Fibroblast of skin of abdomen (primary cell): ENCODE measurements at regions not wholly inside any gene's neighbourhood (a gene's known extent, or its start where the extent isn't known, plus 50 kb on each side); places are given as distances from the start of the nearest gene placed in this dataset.
"Not testable (repeated sequence)": the region's sequence is repeated elsewhere in the genome, so short reads cannot be mapped to it uniquely, and the experiment has no call there.

Source experiments
- DNase-seq: peaks from one replicate; pipeline ENCODE4 v3.0.0-alpha.2; 2013

DNA sequence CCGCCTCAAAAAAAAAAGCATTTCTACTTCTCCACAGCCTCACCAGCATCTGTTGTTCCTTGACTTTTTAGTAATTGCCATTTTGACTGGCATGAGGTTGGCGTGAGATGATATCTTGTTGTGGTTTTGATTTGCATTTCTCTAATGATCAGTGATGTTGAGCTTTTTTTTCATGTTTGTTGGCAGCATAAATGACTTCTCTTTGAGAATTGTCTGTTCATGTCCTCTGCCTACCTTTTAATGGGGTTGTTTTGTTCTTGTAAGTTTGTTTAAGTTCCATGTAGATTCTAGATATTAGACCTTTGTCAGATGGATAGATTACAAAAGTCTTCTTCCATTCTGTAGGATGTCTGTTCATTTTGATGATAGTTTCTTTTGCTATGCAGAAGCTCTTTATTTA is 182.9 kb downstream of the FOXG1 start:
- DNase-seq = no peak

DNA sequence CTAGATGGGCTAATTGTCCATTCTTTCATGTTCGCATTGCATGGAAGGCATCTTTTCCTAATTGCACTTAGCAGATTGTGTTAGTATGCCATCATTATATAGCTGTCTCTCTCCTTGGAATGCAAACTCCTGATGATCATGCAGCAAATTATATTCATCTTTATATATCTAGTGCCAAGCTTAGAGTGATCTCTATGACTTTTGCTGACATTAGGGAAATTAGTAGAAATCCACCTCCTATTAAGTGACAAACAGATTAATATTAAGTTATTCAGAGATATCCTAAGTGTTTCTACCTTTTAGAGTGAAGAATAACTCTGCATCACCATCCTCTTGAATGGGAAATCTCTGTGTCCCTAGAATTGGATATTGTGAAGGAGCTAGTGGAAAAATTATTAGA is 185.6 kb downstream of the FOXG1 start:
- no peak for DNase-seq

DNA sequence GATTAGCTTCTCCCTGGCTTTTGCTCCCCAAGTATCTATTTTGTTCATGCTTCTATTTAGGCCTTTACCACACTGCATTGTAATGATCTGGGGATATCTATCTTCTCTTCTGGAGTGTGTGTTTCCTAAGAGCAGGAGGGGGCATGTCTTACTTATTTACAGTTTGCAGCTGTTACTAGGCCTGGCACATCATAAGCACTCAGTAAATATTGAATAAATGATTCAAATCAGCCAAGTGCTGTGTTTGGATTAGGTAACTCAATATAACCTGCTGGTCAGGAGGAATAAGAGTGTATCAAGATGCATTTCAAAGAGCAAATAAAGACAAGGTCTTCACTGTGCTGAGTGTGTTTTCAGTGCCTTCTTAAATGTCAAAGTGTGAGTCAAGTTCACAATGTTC is 186.1 kb downstream of the FOXG1 start:
- no peak for DNase-seq

DNA sequence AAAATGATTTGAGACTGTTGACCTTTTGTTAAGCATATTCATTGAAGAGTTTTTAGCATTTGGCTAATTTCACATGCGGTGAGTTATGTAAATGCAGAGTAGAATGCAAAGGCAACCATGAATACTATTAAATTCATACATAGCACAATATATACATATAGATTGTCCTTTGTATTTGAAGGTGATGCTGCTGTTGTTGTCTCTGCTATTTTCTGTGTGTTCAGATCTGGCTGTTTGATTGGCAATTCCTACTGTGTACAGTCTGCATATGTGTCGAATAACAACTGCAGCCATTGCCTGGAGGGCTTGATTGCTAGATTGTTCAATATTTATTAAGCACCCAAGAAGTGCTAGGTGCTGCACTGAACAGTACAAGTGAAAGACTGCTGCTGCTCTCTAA is 187.4 kb downstream of the FOXG1 start:
- no peak for DNase-seq

- DNase-seq = no peak
Measured at GRCh38 chr14:28966416-28967233, 200.0 kb downstream of the FOXG1 start.

DNA sequence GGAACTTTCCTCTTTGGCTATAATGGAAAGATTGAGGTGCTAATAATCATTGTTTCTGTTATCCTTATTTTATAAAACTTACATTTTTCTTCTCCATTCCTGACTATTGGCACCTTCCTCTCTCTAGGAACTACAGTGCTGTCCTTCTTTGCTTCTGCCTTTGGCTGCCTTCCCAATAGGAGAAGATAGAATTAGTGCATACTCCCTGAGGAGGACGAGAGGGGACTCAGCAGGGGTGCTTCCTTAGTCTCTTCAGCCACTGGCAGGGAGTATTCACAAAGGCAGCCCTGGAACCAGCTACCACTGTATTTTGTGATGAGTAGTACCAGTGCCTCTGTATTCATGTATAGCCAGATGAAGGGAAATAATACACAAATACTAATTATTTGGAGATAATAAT is 208.5 kb downstream of the FOXG1 start:
- no peak for DNase-seq

- DNase-seq = no peak
Measured at GRCh38 chr14:28982228-28982627, 215.6 kb downstream of the FOXG1 start.

- DNase-seq = no peak
Measured at GRCh38 chr14:28983279-28983678, 216.7 kb downstream of the FOXG1 start.

- DNase-seq = no peak
Measured at GRCh38 chr14:28987516-28987915, 220.9 kb downstream of the FOXG1 start.

DNA sequence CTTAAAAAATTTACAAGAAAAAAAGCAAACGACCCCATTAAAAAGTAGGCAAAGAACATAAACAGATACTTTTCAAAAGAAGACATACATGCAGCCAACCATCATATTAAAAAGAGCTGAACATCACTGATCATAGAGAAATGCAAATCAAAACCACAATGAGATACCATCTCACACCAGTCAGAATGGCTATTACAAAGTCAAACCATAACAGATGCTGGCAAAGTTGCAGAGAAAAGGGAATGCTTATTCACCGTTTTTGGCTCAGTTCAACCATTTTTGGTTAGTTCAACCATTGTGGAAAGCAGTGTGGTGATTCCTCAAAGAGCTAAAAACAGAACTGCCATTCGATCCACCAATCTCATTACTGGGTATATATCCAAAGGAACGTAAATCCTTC is 230.6 kb downstream of the FOXG1 start:
- DNase-seq = not testable (repeated sequence)

DNA sequence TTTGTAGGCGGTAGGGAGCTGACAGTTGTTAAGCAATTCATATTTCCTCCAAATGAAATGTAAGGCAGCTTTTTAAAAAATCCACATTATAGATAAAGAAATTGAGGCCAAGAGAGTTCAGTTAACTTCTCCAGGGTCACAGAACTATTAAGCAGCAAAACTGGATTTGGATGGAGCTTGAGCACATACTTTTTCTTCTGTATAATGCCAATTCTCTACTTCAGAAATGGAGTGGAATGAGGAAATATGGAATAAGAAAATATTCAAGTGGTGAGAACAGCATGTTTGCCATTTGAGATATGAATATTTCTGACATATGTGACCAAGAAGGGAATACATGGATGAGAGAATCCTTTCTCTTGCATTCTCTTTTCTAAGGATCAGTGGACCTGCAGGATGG is 233.1 kb downstream of the FOXG1 start:
- no peak for DNase-seq

DNA sequence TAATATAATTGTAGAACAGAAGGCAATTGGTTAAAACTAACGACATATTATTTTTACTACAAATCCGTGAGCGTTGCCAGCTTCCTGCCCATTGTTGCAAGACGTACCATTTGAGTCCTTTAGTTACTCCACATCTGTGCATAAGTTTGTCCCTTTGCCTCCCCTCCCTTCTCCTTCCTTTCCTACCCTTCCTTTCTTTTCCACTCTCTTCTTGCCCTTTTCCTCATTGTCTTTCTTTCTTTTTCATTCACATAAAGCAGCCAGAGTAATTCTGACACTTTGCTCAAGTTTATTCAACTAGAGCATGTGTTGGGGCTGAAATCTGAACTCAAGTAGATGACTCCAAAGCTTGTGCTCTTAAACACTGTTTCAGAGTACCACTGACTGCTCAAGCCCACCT is 239.1 kb downstream of the FOXG1 start:
- no peak for DNase-seq

DNA sequence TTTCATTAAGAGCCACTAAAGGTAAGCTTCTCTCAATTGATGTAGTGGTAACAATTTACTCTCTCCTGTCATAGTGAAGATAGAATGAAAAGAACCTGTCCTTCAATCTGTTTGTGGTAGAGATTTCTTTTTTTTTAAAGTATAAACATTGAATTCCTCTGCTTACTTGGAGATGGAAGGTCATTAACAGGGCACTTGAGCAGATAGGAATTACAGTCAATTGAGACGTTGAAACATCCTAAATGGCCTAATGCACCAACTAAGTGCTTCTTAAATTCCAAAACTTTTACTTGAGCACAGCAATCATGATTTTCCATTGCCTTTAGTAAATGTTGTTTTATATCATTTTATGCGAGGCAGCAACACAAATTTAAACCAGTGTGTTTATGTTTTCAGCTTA is 241.4 kb downstream of the FOXG1 start:
- DNase-seq = no peak

GRCh38 chr14:29016050-29016900 is 249.7 kb downstream of the FOXG1 start:
- peak; percentile 37 for DNase-seq

- not testable (repeated sequence) for DNase-seq
Measured at GRCh38 chr14:29023505-29023904, 256.9 kb downstream of the FOXG1 start.

DNA sequence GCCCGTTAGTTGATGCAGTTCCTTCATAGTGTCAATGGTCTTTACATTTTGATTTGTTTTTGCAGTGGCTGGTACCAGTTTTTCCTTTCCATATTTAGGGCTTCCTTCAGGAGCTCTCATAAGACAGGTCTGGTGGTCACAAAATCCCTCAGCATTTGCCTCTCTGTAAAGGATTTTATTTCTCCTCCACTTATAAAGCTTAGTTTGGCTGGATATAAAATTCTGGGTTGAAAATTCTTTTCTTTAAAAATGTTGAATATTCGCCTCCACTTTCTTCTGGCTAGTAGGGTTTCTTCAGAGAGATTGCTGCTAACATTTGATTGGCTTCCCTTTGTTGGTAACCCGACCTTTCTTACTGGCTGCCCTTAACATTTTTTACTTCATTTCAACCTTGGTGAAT is 260.9 kb downstream of the FOXG1 start:
- not testable (repeated sequence) for DNase-seq

- not testable (repeated sequence) for DNase-seq
Measured at GRCh38 chr14:29027941-29028705, 261.5 kb downstream of the FOXG1 start.

- peak; percentile 2 for DNase-seq
Measured at GRCh38 chr14:29028973-29029582, 262.5 kb downstream of the FOXG1 start.

- DNase-seq = no peak
Measured at GRCh38 chr14:29030121-29030520, 263.5 kb downstream of the FOXG1 start.

DNA sequence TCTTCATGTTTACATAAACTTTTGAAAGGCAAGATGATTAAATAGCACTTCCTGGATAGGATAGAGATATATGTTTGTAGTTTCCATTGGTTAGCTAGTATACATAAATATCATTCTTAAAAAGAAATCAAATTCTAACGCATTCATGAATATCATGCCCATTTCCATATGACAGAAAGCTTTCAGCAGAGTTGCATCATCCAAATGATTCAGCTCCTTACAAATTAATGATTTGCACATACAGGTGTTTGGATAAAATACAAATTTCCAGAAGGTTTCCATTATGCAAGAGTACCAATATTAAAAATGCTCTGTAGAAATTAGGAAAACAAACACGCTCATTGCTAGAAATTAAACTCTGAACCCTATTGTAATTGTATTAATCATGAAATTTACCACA is 264.4 kb downstream of the FOXG1 start:
- DNase-seq = peak; percentile 2

GRCh38 chr14:29035134-29035533 is 268.5 kb downstream of the FOXG1 start:
- DNase-seq = no peak

- peak; percentile 17 for DNase-seq
Measured at GRCh38 chr14:29037411-29037810, 270.8 kb downstream of the FOXG1 start.

- DNase-seq = peak; percentile 8
Measured at GRCh38 chr14:29039171-29039570, 272.6 kb downstream of the FOXG1 start.
